Superior temporal gyrus (tissue), 1 donor: ENCODE measurements at regions not wholly inside any gene's neighbourhood (a gene's known extent, or its start where the extent isn't known, plus 50 kb on each side); places are given as distances from the start of the nearest gene placed in this dataset.
A peak's percentile ranks its signal among the peaks of the same experiment; 100 is the strongest.
"Not testable (repeated sequence)": the region's sequence is repeated elsewhere in the genome, so short reads cannot be mapped to it uniquely, and the experiment has no call there.

Experiments used
- DNase-seq: peaks from one replicate; pipeline ENCODE4 v3.0.0-alpha.2; 2016; ENCODE audit errors: extremely low spot score

- DNase-seq = no peak
These were observed 208.7 kb downstream of the RAP2B start for GRCh38 chr3:153370680-153371079.

GRCh38 chr3:153372326-153372725, 210.3 kb downstream of the RAP2B start:
- DNase-seq = peak; percentile 25

GRCh38 chr3:153373606-153374005, 211.6 kb downstream of the RAP2B start:
- no peak for DNase-seq

GRCh38 chr3:153378366-153378765, 216.3 kb downstream of the RAP2B start:
- not testable (repeated sequence) for DNase-seq

- DNase-seq = no peak
These were observed 217.5 kb downstream of the RAP2B start for GRCh38 chr3:153379516-153379915.

GRCh38 chr3:153385343-153385742, 223.3 kb downstream of the RAP2B start:
- DNase-seq = no peak

- DNase-seq = no peak
These were observed 230.3 kb downstream of the RAP2B start for GRCh38 chr3:153392363-153392762.

GRCh38 chr3:153394017-153394416, 232.0 kb downstream of the RAP2B start:
- no peak for DNase-seq

GRCh38 chr3:153396581-153396980, 234.6 kb downstream of the RAP2B start:
- no peak for DNase-seq

GRCh38 chr3:153397794-153398193, 235.8 kb downstream of the RAP2B start:
- DNase-seq = no peak

GRCh38 chr3:153399636-153400035, 237.6 kb downstream of the RAP2B start:
- DNase-seq = no peak

GRCh38 chr3:153400641-153401040, 238.6 kb downstream of the RAP2B start:
- no peak for DNase-seq

- DNase-seq = no peak
These were observed 242.1 kb downstream of the RAP2B start for GRCh38 chr3:153404157-153404556.

- DNase-seq = not testable (repeated sequence)
These were observed 243.3 kb downstream of the RAP2B start for GRCh38 chr3:153405320-153405719.

GRCh38 chr3:153410517-153410916, 248.5 kb downstream of the RAP2B start:
- no peak for DNase-seq

GRCh38 chr3:153414982-153415381, 253.0 kb downstream of the RAP2B start:
- no peak for DNase-seq

- no peak for DNase-seq
These were observed 260.3 kb downstream of the RAP2B start for GRCh38 chr3:153422314-153422713.

GRCh38 chr3:153423820-153424219, 261.8 kb downstream of the RAP2B start:
- DNase-seq = not testable (repeated sequence)

- no peak for DNase-seq
These were observed 264.3 kb downstream of the RAP2B start for GRCh38 chr3:153426344-153426743.

GRCh38 chr3:153426803-153427202, 264.8 kb downstream of the RAP2B start:
- DNase-seq = no peak

GRCh38 chr3:153429821-153430220, 267.8 kb downstream of the RAP2B start:
- no peak for DNase-seq

GRCh38 chr3:153431076-153431475, 269.1 kb downstream of the RAP2B start:
- no peak for DNase-seq

GRCh38 chr3:153437666-153438065, 275.6 kb downstream of the RAP2B start:
- DNase-seq = no peak

- no peak for DNase-seq
These were observed 276.2 kb downstream of the RAP2B start for GRCh38 chr3:153438271-153438670.

GRCh38 chr3:153439780-153440179, 277.8 kb downstream of the RAP2B start:
- no peak for DNase-seq
